ENCODE measurements at regions not wholly inside any gene's neighbourhood (a gene's known extent, or its start where the extent isn't known, plus 50 kb on each side); places are given as distances from the start of the nearest gene placed in this dataset.
A peak's percentile ranks its signal among the peaks of the same experiment; 100 is the strongest.

DNA sequence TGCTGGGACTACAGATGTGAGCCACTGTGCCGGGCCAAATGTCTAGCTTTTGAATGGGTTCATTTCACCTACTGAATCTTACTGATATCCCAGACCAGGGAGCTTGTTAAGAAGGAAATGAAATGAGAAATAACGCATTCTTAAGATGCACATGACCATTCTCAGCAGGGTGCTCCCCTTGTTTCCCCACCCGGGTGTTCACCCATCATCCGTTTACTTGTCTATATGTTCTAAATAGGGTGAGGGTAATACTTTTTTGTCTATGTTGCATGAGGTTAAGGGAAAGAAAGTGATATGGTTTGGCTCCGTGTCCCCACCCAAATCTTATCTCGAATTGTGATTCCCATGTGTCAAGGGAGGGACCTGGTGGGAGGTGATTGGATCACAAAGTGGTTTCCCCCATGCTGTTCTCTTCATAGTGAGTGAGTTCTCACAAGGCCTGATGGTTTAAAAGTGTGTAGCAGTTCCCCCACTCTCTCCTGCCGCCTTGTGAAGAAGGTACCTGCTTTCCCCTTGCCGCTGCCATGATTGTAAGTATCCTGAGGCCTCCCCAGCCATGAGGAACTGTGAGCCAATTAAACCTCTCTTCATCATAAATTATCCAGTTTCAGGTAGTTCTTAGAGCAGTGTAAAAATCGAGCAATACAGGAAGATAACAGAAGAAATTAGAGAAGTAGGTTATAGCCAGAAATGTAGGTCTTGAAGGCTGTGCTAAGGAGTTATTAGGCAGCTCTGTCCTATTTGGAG is 129.1 kb downstream of the DDX1 start:
- DNase-seq = no peak

DNA sequence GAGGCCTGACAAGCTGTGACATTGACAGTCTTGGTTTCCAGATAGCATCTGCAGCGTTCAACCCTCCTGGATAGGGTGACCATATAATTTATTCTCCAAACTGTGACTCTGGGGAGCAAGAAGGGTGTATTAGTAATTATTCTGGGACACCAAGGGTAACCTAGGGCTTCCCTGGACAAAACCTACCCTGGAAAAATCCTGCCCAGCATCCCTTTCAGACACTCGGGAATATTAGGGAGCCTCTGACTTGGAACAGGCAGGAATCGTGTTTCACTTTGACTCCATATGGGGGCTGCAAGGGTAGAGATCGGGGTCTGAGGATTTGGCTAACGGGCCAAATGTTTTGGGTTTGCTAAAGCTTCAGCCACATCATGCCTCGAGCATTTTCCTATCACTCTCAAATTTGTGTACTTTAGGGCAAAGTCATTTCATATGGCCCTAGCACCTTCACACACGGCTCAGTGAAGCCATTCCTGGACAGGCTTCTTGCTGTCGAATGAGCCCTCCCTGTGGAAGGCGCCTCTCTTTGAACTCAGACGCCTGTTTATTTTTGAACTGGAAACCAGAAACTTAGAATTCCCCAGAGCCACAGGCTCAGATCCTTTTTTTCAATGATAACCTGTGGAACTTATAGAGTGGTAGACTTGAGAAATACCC is 129.9 kb downstream of the DDX1 start:
- DNase-seq = no peak

DNA sequence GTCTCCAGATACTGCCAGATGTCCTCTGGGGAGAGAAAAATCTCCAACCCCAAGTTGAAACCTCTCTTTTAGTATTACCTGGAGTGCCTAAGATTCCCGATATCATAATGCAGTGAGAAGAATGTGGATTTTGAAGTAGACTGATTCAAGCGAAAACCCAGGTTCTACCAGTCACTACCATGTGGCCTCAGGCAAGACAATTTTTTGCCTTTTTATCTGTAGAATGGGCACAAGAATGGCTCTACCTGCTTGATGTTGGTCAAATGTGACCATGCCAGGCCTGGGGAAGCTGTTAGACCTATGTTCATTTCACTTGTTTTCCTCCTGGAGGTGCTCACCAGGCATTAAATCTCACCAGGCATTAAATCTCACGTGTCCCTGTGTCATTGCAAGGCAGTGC is 131.3 kb downstream of the DDX1 start:
- no peak for DNase-seq

DNA sequence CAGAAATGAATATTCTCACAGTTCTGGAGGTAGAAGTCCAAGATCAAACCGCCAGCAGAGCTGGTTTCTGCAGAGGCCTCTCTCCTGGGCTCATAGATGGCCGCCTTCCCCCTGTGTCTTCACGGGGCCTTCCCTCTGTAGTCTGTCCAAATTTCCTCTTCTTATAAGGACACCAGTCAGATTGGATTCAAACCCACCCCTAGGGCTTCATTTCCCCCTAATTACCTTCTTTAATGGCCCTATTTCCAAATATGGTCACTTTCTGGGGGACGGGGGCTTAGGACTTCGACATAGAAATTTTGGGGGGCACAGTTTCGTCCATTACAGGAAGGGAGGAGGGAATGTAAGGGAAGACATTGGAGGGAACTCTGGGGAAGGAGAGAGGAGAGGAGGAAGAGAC is 132.6 kb downstream of the DDX1 start:
- no peak for DNase-seq

DNA sequence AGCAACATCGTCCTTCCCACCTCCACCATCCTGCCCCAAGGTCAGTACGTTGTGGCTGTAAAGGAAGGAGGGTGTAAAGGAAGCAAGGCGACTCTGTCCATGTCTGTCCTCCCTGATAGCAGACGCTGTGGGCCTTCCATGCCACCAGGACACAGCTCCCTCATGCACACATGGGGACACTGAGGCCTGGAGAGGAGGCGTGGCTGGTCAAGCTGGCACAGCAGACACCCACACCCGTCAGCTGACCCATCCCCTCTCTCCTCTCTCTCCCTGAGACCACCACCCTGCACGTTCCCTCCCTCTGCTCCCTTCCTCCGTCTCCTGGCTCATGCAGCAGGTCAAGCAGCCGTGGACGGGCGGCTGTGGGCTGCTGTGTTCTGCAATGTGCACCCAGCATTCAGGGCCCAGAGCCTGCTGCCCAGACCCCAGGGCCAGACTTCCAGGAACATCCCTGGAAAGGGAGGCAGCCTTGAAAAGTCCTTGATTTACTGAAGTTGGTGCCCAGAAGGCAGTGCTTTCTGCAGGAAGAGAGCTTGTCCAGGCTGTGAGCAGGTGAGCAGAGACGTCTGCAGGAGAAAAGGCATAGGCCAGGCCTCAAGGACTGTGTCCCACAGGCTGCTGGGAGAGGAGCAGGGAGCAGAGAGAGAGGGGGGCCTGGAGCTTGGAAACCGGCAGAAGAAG is 133.6 kb downstream of the DDX1 start:
- no peak for DNase-seq

DNA sequence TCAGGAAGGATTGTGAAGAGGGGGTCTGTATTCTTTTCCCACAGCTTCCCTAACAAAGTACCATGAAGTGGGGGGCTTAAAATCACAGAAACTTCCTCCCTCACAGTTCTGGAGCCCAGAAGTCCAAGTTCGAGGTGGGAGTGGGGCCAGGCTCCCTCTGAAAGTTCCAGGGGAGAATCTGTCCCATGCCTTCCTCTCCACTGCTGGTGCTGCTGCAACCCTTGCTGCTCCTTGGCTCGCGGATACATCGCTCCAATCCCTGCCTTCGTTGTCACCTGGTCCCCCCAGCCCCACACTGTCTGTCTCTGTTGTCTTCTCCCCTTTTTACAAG is 134.1 kb downstream of the DDX1 start:
- no peak for DNase-seq

DNA sequence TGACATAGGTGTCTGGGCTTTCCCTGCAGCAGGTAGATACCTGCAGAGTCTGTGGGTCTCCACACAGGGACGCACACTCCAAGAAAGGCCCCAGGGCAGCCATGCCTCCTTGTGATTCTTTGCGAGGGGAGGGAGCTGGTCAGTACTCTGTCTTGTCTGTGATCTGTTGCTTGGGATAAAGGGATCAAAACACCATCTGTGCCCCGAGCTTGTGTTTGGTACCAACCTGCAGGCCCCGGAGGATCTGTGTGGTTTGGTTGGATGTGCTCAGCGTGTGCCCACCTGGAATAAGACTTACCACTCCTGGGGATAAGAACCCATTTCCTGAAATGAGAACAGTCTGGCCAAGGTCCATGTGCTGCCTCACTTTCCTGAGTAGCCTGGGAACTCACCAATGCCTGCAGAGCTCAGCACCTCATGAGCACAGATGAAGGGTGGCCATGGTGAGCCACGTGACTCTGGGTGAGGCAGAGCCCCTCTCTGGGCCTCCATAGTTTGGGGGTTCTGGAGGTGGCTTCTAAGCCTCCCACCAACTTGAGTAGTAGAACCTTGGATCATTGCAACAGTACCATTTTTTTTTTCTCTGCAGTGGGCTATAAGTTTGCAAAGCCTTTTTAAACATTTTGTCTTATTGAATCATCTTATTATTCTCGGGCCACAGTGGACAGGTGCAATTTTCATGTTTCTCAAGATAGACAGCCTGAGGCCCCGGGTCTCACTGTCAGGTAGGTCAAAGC is 134.8 kb downstream of the DDX1 start:
- DNase-seq = no peak

DNA sequence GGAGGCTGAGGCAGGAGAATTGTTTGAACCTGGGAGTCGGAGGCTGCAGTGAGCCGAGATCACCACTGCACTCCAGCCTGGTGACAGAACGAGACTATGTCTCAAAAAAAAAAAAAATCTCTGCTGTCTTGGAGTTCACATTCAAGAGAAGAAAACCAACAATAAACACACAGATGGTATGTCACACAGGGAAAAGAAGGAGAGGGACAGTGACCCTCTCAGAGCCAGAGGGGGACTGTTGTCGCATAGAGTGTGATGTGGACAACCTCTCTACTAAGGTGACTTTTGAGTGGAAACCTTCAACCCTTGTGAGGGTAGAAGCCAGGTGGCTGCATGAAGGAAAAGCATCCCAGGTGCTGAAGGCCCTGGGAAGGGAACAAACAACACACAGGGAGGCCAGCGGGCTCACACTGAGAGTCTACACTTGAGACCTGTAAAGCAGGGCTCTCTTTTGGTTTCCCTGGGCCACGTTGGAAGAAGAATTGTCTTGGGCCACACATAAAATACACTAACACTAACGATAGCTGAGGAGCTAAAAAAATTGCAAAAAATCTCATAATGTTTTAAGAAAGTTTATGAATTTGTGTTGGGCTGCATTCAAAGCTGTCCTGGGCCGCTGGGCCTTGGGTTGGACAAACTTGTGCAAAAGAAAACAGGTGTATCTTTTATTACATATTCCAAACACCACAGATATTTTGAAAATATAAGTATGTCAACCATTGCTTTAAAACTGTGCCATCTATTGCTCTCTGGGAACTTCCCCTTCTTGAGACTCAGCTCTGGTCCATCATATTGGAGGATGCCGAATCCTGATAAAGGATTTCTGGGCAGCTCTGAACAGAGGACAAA is 136.0 kb downstream of the DDX1 start:
- no peak for DNase-seq

DNA sequence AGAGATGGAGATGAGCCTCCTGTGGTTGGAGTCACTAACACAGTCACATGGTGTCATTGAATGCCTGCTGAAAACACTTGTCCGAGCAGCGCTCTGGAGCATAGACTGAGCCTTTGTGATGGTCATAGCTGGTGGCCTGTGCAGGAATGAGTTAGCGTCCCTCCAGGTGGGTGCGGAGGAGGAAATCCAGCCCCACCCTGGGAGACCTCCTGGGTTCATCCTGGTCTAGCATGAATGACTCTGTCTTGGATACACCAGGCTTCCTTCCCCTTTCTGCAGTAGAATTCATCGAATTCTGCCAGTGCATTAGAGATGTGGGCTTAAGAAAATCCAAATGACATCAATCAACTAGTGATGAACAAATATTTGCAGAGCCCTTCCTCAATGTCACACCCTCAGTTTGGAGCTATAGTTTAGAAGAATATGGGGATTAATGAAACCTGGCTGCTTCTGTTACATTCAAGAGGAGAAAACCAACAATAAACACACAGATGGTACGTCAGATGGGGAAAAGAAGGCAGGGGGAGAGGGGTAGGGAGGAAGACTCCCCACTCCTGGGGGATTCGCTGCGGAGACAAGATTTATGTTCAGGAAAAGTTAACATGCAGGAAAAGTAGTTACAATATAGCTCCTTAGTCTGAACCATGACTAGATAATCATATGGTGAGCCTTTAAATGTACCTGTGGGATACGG is 136.7 kb downstream of the DDX1 start:
- DNase-seq = no peak

DNA sequence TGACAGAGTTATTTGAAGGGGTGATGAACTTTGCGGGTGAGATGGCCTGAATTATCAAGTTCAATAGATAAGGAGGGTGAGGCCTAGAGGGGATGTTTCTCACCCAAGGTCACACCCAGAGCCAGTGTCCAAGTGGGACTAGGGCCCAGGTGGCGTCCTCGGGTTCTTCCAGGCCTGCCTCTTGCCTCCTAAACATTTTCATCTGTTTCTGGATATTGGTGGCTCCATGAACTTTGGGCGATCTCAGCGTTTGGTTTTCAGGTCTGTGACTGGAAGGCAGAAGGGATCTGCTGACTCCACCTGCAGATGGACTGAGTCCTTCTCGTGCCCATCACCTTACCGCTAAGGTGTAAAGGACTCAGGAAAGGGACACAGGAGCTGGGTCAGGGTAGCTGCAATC is 137.3 kb downstream of the DDX1 start:
- no peak for DNase-seq

DNA sequence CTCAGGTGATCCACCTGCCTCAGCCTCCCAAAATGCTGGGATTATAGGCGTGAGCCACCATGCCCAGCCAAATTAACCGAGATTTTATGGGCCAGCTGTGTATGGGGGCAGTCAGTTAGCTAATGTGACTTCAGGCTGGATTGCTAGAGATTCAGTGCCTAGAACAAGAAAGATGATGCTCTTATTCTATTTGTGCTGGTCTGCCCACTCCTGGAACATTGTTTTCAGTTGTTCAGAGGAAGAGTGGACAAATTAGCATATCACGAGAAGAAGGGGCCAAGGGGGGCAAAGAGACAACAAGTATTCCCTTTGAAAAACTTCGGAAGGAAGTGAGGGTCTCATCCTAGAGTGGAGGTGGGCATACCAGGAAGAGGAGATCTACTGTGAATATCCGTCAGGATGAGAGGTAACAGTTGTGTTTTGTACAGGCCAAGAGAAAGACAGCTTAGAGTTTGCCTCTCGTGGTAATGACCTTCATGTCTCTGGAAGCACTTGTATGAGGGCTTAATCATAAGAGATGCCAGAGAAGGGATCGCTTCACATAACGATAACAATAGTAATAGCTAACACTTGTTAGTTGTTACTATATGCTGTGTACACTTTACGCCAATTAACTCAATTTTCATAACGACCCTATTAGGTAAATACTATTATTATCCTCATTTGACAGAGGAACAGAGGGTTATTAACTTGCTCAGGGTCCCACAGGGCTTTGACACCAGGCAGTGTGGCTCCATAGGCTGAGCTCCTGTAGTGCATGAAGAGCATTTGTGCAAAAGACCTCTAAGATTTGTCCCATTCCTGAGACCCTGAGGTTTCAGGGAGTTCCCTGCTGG is 138.3 kb downstream of the DDX1 start:
- no peak for DNase-seq

DNA sequence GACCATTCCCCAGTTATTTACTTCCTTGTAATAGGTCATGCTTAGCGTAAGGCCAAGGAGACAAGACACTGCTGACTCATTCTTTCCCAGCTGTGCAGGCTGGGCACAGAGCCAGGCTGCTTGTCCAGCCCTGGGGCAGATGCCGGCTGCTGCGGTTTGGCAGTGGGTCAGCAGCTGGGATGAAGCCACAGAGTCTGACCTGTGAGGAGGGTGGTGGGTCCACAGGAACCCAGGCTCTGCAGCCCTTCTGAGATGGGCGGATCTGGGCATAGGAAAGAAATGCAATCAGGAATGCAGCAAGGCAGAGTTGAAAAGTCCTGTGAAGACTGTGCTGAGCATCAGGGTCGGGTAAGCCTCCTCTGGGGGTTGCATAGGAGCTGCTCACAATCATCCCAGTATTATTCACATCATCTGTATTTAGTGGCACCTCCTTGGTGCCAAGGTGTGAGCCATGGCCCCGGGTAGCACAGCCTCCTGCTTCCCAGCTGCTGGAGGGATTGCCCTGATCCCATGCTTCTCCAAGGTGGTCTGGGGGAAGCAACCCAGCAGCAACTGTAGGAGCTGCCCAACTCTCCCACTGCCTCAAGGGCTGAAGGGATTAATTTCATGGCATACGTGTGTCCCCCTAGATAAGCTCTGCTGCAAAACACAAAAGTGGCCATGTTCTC is 139.0 kb downstream of the DDX1 start:
- peak; percentile 78 for DNase-seq

DNA sequence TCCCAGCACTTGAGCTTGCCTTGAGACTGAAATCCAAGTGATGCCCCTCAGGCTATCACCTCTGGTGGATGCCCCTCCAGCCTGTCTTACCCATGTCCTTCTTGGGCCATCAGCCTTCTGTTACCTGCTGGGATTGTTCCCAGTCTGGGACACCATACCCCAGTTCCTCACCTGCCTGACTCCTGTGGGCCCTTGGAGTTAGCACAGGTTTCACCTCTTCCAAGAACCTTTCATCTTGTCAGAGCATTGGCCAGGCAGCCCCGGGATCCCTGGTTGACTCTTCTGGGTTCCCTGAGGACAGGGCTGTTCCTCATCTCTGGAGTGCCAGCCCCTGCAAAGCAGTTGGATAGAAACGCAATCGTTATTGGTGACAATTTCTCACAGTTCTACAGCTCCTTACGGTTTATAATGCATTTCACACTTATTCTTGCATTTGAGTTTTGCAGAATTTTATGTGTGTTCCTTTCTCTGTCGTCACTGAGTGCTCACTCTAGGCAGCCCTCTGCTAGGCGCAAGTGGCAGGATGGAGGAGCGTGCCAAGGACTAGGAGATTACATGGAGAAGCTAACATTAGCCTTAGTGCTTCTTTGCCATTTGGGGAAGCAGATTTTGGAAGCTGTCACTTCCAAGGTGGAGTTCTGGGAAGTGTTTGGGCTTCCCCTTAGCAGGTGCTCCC is 139.7 kb downstream of the DDX1 start:
- no peak for DNase-seq

DNA sequence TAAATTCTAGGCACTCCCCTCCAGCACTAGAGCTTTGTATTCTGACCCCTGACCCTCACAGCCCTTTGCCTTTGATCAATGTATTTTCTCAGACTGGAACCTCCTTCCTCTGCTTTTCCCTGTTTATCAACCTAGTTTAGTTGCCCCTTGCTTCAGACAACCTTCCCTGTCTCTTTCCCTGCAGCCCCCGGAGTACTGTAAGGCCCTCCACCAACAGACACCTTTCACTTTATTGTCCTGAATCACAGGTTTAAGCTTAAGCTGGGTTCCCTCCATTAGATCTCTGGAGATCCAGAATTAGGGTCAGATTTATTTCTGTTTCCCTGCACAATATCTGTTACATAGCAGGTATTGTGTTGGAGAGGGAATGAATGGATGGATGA is 140.2 kb downstream of the DDX1 start:
- no peak for DNase-seq

DNA sequence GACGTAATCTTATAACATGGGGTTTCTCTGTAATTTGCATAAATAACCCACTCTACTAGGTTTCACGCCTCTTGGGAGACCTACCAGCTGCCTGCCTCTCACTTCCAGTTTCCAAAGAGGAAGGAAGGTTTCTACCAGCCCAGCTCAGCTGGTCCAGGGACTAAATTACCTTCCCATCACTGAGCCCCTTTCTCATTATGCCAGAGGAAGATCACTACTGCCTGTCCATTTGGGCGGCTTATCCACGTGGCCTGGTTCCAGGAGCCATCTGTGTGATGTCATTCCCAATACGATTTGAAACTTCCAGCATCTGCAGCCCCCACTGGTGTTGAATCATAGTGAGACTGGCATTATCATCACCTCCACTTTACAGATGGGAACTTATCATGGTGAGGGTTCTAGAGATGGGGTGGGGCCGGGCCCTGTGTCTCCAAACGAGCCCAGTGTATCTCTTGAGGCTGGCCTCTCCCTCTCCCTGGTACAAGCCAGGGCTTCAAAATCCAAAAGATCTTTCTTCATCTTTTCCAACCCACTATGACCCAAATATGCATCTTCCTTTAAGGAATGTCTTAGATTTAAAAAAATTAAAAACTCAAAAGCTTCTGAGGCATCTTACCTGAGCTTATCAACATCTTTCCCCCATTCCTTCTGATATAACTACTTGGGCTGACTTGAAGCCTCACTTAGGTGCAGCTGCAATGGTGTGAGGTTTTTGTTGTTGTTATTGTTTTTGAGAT is 140.8 kb downstream of the DDX1 start:
- DNase-seq = no peak

DNA sequence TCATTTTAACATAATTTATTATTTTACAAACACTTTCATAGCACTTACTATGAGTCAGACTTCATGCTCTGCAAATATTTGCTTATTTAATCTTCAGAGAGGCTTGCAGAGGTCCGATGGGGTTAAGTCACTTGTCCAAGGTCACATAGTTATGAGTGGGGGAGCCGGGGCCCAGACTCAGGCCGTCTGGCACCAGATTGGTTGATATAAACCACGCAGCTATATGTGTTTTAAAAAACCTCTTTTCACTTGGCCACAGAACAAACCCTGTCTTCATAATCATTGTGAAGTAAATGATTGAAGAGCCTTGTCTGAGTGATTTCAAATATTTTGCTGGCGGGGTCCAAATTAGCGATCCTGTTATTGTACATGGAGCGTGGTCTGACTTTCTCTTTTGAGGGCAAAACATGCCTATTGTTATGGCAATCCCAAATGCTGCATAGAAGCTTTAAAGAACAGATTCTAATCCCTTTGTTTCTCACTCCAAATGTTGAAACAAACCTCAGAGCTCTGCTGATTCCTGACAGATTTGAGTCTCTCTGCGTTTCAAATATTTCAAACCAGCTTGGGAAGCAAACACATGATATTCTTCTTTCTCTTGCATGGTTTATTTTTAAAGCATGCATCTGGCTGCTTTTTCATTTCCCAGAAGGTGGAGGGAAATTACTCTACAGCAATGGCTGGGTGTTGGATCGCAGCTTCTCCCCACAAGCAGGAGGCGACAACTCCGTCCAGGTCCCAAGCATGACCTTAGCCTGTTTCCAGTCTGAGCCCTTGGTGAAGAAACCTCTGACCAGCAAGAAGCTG is 142.4 kb downstream of the DDX1 start:
- peak; percentile 24 for DNase-seq

DNA sequence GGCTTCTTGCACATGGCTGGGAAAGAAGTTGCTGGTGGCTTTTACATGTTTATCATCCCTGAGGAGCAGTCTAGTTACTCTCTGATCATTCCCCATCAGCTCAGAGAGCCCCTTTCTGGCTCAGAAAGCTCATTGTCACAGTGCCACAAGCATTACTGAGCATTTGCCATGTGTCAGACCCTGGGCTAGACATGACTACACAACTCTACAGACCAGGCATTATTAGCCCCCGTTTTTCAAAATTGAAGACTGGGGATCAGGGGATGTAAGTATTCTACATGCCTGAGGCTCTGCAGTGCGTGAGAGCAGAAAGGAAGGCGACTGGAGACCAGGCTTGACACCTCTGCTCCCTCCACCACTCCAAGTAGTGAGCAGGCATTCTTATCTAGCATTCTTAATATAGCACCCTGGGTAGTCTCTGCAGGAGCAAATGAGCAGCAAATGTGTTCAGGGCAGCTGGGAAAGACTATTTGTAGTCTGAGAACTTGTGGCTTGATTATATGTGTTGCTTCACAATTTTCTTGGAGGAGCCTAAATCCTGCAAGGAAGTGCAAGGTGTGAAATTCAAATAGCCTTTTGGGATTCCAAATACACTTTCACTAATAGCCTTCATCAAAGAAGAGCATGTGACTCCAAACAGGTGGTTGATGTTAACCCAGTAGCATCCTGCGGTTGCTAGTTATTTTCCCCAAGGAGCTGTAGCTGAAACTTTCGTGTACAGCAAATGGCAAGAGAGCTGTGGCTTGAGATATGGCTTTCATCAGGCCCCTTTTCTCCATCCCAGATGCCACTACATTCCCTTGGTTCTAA is 143.2 kb downstream of the DDX1 start:
- no peak for DNase-seq

All from fibroblast of skin of right quadriceps (primary cell).